ENCODE measurements at regions not wholly inside any gene's neighbourhood (a gene's known extent, or its start where the extent isn't known, plus 50 kb on each side); places are given as distances from the start of the nearest gene placed in this dataset.

GRCh38 chr11:105324156-105324555 is 184.6 kb upstream of the CARD18 start:
- no peaks in the 10 kb centered on the region for H4K20me1 ChIP-seq (replicated peaks; ENCODE audit: control insufficient read depth, insufficient read depth, low read length)
- H3K27ac ChIP-seq (ENCODE audit: extremely low read depth, low read depth, low read length), result no peak overlapping the region
- H3K4me1 ChIP-seq (replicated peaks in 1 of 2; ENCODE audit: control insufficient read depth in 2 of 2, insufficient read depth in 2 of 2, low read length in 2 of 2), result no peaks in the 10 kb centered on the region
- no peaks in the 10 kb centered on the region for H3K36me3 ChIP-seq (ENCODE audit: control insufficient read depth, insufficient read depth, low read length)
- in situ Hi-C loops (cut with MboI), result no loop called here
- no peak overlapping the region for H3K4me2 ChIP-seq (ENCODE audit: insufficient read depth, low read length)
- ChIA-PET POLR2A (no interaction called here), CTCF (ENCODE audit: low intra/inter-chr PET ratio) (no interaction called here)
- no peaks in the 10 kb centered on the region for H3K27me3 ChIP-seq (ENCODE audit: control insufficient read depth in 2 of 2, insufficient read depth in 2 of 2, low read length in 2 of 2)
- no peaks in the 10 kb centered on the region for H3K9me3 ChIP-seq (replicated peaks; ENCODE audit: control insufficient read depth, insufficient read depth, low read depth, low read length)
- intact Hi-C loops (cut with micrococcal nuclease), result no loop called here
- no peak overlapping the region for H3K4me3 ChIP-seq
- no peak overlapping the region for H3K9ac ChIP-seq (ENCODE audit: insufficient read depth in 1 of 2, low read depth in 2 of 2, low read length in 2 of 2)
- BruUV-seq (replicated peaks), result no TSS peak
- TF ChIP-seq ZNF184 (CRISPR knock-in tag; IDR thresholded peaks at IDR 0.05) (no peak), REST (IDR thresholded peaks at IDR 0.05; ENCODE audit: borderline replicate concordance) (no peak), REST (CRISPR knock-in tag; IDR thresholded peaks at IDR 0.05; ENCODE audit: low read depth) (no peak), ZNF134 (CRISPR knock-in tag; conservative IDR thresholded peaks at IDR 0.05) (no peak), CREB1 (IDR thresholded peaks at IDR 0.05) (no peak), CREB1 (CRISPR knock-in tag; IDR thresholded peaks at IDR 0.05) (no peak), RBM15 (IDR thresholded peaks at IDR 0.05; ENCODE audit: insufficient read depth, low read length) (no peak), ATF6 (CRISPR knock-in tag; IDR thresholded peaks at IDR 0.05) (no peak)
- DNase-seq (ENCODE audit: extremely low read depth in 1 of 4, low spot score in 3 of 4) (no peak), FAIRE-seq (no peak), ATAC-seq (no peak)
- H2AFZ ChIP-seq (ENCODE audit: low read depth, low read length), result no peak overlapping the region
- 74% methylated on average over 4 of the region's 7 CpGs for WGBS (ENCODE audit: insufficient coverage, low coverage, missing lambda C conversion rate)
- H3K79me2 ChIP-seq (ENCODE audit: control insufficient read depth, insufficient read depth, low read length), result no peaks in the 10 kb centered on the region
- H3K9me1 ChIP-seq (ENCODE audit: control insufficient read depth, insufficient read depth, low read length), result no peaks in the 10 kb centered on the region
